GM21528 (cell line): ENCODE measurements at regions not wholly inside any gene's neighbourhood (a gene's known extent, or its start where the extent isn't known, plus 50 kb on each side); places are given as distances from the start of the nearest gene placed in this dataset.

Experiments used
- ATAC-seq: cut with Tn5 transposase; IDR thresholded peaks from one replicate; pipeline ENCODE4 v1.9.1; 2021; ENCODE audit warnings: mild to moderate bottlenecking, moderate library complexity; ENCODE audit not compliant: unreplicated experiment, low FRiP score

DNA sequence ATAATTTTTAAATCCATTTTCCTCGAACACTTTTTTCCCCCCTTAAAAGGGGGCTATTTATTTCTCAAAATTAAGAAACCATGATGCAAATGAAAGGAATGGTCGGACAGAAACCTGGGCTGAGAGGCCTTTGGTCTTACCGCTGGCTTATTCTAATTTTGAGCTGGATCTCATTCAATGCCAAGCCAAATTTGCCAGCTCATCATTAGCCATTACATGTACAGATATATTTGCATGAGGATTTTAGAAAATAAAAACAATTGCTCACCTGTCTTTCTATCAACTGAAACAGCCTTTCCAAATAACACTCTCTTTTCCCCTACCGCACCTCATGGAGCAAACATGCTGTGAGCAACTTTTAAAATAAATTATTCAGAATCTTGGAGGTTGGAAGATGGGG, 219.5 kb upstream of the DTNBP1 start:
- ATAC-seq = no peak

DNA sequence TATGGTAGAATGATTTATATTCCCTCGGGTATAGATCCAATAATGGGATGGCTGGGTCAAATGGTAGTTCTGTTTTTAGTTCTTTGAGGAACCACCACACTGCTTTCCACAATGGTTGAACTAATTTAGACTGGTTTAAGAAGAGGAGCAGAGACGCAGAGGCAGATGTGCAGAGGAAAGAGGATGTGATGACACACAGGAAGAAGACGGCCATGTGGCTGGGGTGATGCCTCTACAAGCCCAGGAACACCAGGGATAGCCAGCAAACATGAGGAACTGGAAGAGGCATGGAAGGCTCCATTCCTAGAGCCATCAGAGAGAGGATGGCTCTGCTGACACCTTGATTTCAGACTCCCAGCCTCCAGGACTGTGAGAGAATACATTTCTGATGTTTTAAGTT, 218.3 kb upstream of the DTNBP1 start:
- no peak for ATAC-seq

DNA sequence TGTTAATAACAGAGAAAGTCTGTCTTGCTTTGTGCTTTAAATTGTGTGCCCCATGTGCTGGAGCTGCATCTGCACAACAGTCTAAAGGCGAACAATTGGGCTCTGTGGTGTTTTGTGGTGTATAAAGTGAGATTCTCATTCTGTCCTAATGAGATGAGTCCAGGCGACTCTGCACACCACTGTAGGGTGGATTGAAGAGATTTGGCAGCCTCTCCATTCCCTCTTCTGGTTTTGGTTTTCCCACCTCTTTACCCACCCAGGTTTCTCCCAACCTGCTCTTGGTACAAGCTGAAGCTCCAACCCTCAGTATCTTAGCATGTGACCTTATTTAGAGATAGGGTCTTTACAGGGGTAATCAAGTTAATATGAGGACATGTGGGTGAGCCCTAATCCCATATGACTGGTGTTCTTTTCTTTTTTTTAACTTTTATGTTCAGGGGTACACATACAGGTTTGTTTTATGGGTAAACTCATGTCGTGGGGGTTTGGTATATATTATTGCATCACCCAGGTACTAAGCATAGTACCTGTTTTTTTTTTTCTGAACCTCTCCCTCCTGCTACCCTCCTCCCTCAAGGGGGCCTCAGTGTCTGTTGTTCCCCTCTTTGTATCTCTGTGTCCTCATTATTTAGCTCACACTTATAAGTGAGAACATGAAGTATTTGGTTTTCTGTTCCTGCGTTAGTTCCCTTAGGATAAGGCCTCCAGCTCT, 217.6 kb upstream of the DTNBP1 start:
- no peak for ATAC-seq

DNA sequence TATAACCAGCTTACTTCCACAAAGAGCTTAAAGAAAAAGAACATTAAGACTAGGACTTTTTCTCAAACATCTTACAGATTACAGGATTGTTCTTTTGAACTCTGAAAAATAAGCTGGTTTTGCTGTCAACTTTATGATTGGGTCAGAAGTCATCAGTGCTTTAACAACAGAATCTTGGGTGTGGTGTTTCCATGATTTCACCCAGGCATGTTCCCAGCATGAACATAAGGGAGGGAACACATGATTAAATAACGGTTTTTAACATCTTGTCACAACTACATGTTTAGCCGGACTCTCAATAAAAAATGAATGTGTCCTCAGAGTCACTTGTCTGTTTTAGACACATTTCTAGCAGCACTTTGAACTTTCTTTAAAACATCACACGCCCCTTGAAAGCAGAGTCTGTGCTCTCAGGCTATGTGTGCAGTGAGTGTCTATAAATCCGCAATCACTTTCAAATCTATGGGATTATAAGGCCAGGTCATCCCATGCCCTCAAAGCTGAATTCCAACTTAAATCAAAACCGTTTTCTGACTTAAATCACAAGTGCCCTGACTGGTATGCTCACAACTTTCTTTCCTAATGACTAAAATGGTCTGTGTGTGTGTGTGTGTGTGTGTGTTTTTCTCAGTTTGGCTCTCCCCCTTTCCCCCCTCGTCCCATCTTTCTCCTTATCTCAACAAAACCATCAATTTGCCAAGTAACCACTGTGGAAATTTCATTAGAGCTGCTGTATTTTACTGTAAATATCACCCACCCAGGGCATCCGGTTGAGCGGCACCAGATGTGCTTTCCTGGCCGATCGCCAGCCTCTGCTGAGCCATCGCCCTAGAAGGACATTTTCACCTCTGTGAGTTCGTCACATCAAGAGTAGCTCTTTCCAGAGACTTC, 216.8 kb upstream of the DTNBP1 start:
- no peak for ATAC-seq

DNA sequence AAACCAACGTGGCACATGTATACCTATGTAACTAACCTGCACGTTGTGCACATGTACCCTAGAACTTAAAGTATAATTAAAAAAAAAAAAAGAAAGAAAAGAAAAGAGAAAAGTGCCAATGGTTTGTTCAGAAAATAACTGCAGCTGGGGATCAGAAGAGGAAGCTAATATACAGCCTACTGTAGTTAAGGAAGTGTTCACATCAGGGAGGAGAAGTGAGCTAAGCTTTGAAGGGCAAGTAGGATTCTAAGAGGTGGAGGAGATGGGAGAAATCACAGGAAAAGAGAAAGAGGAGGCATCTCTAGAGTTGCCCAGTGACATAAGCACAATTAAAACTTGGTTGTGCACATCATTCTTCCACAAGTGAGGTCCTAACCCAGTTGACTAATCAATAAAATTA, 214.4 kb upstream of the DTNBP1 start:
- no peak for ATAC-seq

DNA sequence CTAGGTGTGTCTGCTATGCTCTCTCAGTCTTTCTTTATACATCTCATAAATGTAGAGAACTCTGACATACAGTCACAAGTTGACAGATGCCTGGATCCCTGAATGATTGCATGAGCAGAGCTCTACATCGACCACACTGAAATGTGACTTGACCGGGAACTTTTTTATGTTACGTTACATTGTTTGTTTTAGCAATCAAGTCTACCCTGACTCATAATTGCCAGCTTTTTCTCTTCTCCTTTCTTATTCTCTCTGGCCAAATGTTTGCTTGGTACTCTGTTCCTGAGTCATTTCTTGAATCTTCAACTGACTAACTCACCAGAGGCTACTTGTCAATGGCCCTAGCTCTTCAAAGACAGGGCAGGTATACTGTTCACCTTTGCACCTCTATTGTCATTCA, 213.6 kb upstream of the DTNBP1 start:
- peak; percentile 57 for ATAC-seq

DNA sequence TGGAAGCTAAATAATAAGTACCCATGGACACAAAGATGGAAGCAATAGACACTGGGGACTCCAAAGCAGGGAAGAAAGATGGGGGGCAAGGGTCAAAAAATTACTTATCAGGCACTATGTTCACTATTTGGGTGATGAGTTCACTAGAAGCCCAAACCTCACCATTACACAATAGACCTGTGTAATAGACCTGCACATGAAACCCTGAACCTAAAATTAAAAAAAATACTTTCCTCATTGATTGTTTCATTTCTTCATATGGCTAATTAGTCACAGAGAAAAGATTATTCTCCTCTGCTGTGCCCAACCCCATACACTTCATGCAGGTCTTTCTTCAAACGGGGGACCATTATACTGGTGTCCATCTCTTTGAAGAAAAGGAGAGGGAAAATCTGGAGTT, 213.0 kb upstream of the DTNBP1 start:
- ATAC-seq = no peak

DNA sequence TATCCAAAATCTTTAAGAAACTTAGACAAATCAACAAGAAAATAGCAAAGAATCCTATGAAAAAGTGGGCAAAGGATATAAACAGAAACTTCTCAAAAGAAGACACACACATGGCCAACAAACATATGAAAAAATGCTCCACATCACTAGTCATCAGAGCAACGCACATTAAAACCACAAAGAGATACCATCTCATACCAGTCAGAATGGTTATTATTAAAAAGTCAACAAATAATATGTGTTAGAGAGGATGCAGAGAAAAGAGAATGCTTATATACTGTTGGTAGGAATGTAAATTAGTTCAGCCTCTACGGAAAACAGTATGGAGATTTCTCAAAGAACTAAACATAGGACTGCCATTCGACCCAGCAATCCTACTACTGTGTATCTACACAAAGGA, 212.0 kb upstream of the DTNBP1 start:
- no peak for ATAC-seq

DNA sequence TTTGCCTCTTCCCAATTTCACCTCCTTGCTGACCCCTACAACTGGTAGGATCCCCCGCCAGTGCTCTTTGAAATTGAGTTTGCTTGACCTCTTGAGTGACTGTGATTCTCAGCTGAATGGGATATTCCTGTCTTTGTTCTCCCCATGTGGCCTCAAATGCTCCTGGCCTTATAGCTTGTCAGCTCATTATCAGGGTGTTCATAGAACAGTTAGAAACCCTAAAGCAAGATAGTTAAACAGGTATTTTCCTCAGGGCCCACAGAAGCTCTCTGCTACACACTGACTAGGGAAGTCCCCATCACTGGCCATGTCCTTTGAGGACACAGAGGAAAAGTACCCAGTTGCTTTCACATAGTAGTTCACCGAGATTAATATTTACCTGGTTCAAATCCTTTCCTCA, 211.5 kb upstream of the DTNBP1 start:
- ATAC-seq = no peak

DNA sequence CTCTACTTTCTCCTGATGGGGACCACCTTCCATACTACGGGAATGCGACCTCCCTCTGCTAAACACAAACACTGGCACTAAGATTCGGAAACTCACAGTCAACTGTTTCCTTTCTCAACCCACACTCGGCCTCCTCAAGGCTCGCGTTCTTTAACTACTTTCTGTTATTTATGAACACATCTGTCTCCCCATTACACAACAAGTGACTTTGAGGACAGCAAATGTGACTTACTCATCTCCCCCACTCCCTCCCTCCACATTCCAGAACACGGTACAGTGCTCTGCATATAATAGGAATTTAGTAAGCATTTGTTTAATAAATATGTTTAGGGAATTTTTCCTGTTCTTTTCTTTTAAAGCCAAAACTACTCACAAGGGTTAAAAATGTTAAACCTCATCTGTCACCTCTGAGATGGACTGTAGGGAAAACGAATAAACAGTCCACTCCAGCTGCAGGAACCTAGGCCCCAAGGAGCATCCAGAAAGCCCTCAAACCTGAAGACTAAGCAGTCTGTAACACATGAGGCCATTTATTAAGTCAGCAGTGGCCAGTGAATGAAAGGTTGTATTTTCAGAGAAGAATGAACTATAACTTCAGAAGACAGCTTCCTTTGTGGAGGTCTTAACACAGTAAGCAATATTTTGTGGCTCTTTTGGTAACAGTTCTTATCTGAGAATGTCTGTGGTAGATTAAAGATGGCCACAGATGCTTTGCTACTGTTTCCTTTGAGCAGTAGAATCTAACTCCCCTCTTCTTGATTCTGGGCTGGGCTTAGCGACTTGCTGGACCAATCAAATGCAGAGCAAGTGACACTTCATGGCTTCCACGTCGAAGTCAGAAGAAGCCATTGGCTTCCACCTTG, 209.6 kb upstream of the DTNBP1 start:
- no peak for ATAC-seq

DNA sequence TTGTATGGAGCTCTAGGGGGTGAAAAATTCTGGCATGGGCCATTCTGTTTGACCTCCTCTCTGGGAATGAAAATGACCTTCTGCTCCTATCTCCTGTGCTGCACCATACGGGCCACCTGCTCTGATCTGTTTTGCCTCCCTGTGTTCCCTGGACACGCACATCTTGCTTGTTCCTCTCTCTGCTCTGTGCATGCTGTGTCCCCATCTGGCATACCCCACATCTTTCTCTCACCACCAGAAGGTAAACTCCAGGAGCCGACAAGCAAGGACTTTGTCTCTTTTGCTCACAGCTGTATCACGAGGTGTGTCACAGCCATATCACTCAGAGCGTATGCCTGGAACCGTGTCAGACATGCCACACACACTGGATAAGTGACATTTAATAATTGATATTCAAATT, 208.4 kb upstream of the DTNBP1 start:
- ATAC-seq = no peak

DNA sequence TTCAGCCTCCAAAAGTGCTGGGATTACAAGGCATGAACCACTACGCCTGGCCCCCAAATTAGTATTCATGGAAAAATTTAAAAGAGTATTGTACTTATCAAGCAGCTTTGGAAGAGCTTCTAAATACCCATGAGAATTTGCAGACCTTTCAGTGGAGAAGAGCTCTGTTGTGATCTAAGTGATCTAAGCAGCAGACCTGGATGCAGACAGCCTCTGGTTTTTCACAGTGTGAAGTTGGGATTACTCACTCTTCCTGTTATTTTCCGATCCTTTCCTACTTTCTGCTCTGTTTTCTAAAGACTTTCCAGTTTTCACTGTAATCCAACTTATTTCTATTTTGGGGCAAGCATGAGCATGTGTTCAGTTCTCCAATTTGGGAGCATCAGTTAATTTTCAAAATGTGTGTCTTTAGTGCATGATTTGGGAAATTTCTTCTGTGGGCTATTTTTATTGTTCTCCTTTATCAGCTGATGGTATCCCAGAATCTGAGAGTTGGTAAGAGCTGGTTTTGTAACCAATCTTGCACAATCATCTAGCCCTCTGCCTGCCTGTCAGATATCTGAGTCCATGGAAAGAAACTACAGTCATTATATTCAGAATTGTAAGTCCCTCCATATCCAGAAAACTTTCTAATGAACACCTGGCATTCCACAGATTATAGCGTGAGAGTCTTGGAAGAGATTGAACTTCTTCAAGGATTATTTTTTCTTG, 207.7 kb upstream of the DTNBP1 start:
- no peak for ATAC-seq

DNA sequence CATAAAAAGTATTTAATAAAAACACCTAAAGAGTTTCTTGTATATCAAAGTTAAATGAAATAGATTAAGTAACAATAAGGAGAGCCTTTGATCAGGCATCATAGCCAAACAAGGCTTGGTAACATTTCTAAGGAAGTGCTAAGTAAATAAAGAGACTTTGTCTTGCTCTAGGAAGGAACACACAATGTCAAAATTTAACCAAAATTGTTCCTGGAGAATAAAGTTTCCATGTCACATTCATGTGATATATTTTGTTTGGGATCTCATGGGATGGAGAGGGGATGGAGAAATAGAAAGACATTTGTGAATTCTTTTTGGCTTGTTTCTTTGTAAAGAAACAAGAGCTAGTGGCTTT, 201.9 kb upstream of the DTNBP1 start:
- ATAC-seq = no peak

DNA sequence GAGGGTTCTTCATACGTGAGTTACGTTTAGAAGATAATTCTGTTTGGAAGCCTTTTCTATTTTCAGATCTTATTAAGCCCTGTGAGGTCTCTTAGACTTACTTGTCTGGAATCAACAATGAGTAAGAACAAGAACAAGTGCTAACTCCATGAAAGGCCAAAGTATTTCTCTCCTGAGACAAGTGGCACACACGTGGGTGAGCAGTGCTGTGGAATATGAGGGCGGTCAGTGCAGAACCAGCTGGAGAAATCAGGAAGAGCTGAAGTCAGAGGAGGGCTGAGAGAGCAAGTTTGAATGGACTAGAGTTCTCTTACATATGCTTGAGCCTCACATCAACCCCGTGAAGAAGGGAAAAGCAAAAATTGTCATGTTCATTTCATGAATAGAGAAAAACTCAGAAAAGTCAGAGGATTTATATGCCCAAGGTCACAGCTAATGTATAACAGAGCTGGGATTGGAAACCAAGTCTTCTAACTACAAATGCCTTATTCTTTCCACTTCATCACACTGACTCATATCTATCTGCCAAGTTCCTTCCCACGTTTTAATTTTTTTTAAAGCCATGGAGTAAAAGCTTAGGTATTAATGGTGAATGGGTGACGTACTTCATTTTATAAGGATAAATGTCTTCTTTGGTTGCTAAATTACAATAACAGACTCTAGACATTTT, 201.3 kb upstream of the DTNBP1 start:
- no peak for ATAC-seq

DNA sequence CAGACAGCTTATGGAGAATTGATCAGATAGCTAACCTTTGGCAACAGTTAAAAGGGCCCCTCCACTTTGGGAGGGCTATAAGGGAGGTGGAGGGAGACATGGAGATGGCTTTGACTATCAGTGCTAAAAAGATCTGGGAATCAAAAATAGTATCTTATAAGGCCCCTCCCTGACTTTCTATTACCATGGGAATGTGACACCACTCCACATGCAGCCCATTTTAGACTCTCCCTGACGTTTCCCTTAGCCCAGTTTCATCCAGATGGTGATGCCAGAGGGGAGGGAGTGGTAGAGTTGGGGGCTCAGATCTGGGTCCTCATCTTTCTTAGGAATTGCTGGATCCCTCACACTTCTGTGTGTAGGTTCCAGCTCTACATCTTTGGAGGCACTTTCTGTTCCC, 200.0 kb upstream of the DTNBP1 start:
- no peak for ATAC-seq

DNA sequence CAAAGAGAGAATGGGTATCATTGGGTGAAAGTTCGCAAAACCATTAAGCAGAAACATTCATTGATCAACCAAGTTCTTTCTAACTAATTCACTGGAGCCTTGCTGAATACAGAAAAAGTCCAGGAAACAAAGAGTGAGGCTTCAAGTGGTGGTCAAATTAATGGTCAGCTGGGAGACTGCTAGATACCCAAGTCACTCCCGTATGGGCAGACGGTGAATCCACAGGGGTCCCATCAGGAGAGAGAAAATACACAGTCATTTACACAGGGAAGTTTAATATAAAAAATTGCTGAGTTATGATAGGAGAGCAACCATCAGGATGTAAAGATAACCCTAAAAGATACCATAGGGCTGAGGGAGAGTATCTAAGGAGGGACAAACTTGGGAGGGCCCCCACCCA, 198.7 kb upstream of the DTNBP1 start:
- no peak for ATAC-seq

DNA sequence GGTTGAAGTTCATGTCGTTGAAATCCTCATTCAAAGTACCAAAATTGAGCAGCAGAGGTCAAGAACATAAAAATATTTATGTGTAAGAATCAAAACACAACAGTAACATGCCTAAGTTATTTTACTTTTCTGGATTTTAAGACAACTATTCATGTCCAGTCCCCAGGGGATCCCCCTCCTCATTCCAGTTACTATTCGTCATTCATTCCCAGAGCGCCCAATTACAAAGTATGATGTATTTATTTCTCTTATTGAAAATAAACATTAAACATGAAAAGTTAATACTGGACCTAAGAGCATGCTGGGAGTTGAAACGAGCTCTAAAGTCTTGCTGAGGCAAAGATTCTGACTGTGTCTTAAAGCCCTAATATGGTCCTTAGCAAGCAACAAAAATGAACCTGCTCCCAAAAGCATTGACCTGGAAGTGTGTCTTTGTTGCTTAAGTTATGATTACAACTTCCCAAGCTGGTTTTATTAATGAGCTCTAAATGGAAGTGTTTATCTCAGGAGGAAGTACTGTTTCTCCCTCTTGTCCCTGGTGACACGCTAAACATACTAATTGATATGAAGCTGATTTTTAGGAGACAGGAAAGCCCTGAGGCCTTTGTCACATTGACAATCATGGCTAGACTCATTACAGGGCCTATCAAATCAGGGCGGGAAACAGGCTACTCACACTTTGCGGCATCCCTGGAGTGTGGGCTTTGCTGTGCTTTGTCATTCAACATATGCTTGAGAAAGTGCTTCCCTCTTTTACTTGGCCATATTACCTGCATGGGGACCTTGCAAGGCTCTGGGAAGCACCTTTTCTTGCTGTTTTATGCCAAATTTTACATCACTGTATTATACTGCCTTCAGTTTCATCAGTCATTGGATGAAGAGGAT, 192.2 kb upstream of the DTNBP1 start:
- no peak for ATAC-seq

DNA sequence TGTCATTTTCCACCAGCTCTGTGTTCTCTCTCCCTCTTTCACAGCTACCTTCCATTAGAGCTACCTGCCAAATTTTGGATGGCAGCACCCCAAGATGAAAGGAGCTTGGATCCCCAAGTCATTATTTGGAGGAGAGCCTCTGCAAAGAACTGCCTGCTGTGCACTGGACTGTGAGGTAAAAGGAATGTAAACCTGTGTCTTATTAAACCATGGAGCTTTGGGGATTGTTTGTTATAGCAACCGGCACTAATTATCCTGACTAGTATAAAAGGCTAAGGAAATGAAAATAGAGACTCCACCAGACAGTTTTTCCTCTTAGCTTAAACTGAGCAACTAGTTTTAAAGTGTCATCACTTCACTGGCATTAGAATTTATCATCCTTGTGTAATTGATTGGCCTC, 191.6 kb upstream of the DTNBP1 start:
- no peak for ATAC-seq

DNA sequence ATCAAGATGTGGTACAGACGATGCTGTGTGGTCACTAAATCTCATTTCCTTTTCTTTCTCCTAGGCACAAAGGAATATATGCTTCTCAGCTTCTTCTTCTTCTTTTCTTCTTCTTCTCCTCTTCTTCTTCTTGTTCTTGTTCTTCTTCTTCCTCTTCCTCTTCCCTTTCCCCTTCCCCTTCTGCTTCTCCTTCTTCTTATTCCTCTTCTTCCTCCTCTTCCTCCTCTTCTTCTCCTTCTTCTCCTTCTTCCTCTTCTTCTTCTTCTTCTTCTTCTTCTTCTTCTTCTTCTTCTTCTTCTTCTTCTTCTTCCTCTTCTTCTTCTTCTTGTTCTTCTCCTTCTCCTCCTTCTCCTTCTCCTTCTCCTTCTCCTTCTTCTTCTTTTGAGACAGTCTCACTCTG, 190.4 kb upstream of the DTNBP1 start:
- ATAC-seq = no peak
